Left cardiac atrium (tissue), 4 donors: ENCODE measurements at regions not wholly inside any gene's neighbourhood (a gene's known extent, or its start where the extent isn't known, plus 50 kb on each side); places are given as distances from the start of the nearest gene placed in this dataset.
"Not testable (repeated sequence)": the region's sequence is repeated elsewhere in the genome, so short reads cannot be mapped to it uniquely, and the experiment has no call there.

ENCODE experiments used
- ATAC-seq, 2 donors: fragments of 200-7000 bp; cut with Tn5 transposase; one replicate each; pipeline ENCODE4 v1.9.1; 2020; ENCODE audit warnings: mild to moderate bottlenecking in 2 of 2, moderate library complexity in 2 of 2
- DNase-seq: peaks from one replicate; pipeline ENCODE4 v3.0.0-alpha.2; 2020
- intact Hi-C, 2 donors: fragments of 100-400 bp; cut with DNase I; formaldehyde crosslinking; loops; one replicate each; pipeline versions ENCODE4 v1.14.1 to v1.15.1; 2022 to 2023
- donor health status: DM: no; HTN: yes; CAD: no.
- donor health status: DM: no; HTN: yes; CAD: no; lungs with severe emphysema.
- donor health status: DM: yes; HTN: yes; CAD: no.
- donor health status: Dilated cardiomyopathy.

DNA sequence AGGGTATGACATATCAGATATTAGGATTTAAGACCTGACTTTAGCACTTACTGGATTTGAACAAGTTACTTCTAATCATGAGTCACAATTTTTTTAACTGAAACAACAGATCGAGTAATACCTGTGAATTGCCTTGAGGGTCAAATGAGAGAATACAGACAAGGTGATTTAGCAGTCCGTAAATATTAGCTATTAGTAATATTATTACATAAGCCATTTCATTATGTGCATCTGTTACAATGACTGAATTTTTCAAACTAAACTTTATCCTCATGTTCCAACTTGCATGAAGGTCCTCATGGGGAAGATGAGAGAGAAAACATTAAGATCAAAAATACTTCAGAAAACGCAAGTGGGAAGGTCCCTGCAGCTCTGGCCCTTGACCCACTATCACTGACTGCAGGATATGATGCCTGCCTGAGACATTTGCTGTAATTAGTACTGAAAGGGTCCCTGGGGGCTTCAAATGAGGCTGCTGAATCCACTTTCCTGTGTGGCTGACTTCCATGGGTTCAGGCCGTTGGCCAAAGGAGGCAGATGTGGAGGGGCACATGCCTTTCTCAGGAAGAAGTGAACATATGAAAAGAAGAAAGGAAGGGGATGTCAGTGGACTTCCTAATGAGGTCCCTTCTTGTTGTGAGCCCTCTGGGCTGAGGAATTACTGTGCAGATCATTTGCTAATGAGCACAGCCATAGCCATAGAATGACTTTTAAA, 441.7 kb downstream of the CDH11 start:
- ATAC-seq, result no peak
- intact Hi-C loops, result no loop called here
- DNase-seq, result no peak

DNA sequence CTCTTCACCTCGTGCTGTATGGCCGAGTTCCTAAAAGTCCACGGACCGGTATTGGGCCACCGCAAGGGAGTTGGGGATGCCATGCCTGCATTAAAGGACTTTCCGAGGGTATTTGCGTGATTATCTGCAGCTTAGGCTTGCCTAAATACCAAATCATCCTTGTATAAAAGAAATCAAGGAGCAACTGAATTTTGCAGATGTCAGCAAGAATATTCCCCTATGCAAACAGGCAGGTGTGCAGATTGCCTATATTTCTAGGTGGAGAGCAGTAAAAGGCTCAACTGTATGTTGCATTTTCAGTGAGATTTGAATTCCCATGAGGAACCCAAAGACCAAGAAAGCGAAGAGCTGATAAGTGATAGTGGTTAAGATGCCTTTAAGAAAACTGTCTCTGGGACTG, 452.3 kb downstream of the CDH11 start:
- ATAC-seq (no peak), DNase-seq (no peak)
- intact Hi-C loops, result no loop called here

DNA sequence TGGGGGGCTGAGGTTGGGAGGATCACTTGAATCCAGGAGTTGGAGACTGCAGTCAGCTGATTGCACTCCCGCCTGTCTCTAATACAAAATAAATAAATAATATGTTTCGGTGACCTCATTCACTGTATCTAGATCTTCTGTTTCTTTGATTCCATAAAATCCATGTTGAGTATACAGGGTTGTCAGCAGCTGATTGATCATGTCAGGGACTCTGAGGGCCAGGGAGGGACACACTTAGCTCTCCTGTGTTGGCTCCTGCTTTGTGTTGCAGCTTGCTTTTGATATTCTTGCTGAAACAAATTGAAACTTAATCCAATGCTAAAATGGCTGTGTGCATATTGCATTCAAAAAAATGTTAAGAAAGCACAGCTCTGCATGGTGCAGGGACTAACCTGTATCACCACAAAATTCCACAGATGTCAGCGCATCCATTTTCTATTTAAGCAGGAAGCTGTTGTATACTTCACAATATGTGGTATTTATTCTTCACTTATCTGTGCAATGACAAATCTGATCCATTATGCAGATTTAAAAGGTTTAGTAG, 454.5 kb downstream of the CDH11 start:
- ATAC-seq (no peak), DNase-seq (no peak)
- intact Hi-C loops, result no loop called here

DNA sequence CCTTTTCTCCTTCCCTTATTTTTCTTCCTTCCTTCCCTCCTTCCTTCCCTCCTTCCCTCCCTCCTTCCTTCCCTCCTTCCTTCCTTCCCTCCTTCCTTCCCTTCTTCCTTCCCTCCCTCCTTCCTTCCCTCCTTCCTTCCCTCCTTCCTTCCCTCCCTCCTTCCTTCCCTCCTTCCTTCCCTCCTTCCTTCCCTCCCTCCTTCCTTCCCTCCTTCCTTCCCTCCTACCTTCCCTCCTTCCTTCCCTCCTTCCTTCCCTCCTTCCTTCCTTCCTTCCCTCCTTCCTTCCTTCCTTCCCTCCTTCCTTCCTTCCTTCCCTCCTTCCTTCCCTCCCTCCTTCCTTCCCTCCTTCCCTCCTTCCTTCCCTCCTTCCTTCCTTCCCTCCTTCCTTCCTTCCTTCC, 459.6 kb downstream of the CDH11 start:
- intact Hi-C loops, DNase-seq, ATAC-seq: not testable (repeated sequence)

DNA sequence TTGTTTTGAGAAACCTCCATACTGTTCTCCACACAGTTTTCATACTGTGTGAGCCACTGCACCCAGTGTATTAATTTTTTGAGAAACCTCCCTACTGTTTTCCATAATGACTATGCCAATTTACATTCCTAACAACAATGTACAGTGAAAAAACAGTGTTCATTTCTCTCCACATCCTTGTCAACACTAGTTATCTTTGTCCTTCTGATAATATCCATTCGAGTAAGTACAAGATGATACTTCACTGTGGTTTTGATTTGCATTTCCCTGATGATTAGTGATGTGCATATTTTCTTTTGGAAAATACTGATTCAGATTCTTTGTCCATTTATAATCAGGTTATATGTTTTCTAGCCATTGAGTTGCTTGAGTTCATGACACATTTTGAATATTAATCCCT, 462.0 kb downstream of the CDH11 start:
- DNase-seq, result no peak
- no peak for ATAC-seq
- intact Hi-C loops, result no loop called here

DNA sequence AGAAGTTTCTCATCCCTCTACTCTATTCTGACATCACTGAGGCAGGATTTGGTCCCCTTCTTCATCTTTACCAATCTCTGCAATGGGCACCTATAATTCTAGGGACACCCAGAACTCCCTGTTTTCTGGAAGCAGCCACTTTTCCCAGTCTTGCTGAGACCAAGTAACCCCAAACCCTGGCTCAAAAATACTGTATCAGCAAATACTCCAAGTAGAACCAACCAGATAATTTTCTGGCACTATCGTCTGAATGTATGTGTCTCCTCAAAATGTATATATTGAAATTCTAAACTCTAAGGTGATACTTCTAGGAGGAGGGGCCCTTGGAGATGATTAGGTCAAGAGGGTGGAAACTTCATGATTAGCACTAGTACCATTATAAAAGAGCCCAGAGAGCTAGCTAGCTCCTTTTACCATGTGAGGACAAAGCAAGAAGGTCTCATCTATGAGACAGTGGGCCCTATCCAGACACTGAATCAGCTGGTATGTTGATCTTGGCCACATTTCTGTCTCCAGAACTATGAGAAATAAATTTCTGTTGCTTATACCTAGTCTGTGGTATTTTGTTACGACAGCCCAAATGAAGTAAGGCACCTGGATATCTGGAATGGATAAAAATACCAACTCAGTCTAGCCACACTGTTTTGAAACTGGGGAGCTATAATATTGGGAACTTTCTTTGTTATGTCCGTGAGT, 464.4 kb downstream of the CDH11 start:
- intact Hi-C loops, result no loop called here
- DNase-seq (no peak), ATAC-seq (peak in 1 of 2 donors; percentile 66)

DNA sequence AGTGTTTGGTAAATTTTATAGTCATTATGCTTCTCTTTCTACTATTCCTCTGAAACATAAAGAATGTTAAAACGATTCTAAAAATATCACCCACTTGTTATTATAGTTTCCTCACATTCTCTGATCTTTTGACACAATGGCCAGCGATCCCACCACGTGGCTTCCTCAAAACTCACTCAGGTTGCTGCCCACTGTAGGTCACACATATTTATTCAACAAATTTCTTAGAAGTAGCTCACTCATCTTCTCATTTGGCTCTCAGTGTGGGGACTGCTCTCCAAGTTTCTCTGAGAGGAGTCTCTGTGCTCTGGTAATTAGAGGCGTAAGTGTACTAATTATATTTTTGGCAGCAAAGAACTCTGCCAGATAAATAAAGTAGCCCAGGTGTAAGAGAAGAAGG, 465.4 kb downstream of the CDH11 start:
- DNase-seq, result no peak
- ATAC-seq, result no peak

DNA sequence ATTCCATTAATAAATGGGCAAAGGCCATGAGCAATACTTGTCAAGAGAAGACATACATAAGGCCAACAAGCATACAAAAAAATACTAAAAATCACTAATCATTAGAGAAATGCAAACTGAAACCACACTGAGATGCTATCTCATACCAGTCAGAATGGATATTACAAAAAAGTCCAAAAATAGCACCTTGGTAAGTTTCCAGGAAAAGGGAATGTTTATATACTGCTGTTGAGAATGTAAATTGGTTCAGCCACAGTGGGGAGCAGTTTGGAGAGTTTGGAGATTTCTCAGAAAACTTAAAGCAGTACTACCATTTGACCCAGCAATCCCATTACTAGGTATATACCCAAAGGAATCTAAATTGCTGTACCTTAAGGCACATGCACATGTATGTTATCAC, 467.7 kb downstream of the CDH11 start:
- intact Hi-C loops, result no loop called here
- ATAC-seq, result no peak
- no peak for DNase-seq

More for the DNA sequence above, 465.4 kb downstream of the CDH11 start:
- intact Hi-C loops, result no loop called here

DNA sequence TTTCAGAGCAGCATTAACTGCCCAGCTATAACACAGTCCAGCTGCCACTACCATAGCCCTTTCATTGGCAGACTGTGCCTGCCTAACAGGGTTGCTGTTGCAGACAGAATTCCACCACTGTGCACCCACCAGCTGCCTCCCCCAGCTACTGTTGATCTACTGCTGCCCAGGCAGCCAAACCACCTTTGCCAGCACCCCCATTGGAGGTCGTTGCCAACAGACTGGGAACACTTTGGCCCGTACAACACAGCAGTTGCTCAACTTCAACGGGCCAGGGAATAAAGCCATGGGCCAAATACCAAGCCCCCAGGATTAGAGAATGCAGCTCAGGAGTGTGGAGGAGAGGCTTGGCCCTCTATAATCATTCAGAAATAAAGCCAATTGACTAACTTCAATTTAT, 473.6 kb downstream of the CDH11 start:
- intact Hi-C loops, result loop anchor here in 1 of 2 donors (10.0 kb wide), 1 partner anchor 63 kb away; no protein-coding TSS in a partner anchor
- ATAC-seq (no peak), DNase-seq (no peak)

DNA sequence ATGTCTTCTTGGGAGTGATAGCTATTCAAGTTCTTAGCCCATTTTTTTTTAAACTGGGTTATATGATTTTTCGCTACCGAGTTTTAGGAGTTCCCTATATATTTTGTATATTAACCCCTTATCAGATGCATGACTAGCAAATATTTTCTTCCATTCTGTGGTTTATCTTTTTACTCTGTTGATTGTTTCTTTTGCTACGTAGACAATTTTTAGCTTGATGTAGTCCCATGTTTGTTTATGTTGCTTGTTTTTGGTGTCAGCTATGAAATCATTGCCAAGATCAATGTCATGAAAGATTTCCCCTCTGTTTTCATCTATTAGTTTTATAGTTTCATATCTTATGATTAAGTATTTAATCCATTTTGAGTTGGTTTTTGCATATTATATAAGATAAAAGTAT, 480.5 kb downstream of the CDH11 start:
- ATAC-seq (no peak), DNase-seq (no peak)
- intact Hi-C loops, result loop anchor here in 1 of 2 donors (10.0 kb wide), 1 partner anchor 57 kb away; no protein-coding TSS in a partner anchor

DNA sequence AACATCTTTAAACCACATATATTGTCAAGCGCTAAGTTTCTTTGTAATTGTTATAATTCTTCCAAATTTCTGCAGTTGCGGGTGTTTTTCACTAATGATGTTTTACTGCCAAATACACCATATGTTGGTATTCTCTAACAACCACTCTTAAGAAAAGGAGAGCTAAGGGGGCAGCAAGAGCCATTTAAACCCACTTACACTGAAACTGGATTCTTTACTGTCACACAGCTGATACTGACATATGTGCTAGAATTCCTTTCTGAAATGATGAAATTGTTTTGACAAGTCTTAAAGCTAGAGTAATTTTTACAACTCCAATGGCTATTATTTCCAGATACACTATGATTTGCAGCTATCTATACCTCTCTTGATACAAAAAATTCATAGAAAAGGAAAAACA, 483.1 kb downstream of the CDH11 start:
- no peak for ATAC-seq
- intact Hi-C loops, result no loop called here
- DNase-seq, result no peak

DNA sequence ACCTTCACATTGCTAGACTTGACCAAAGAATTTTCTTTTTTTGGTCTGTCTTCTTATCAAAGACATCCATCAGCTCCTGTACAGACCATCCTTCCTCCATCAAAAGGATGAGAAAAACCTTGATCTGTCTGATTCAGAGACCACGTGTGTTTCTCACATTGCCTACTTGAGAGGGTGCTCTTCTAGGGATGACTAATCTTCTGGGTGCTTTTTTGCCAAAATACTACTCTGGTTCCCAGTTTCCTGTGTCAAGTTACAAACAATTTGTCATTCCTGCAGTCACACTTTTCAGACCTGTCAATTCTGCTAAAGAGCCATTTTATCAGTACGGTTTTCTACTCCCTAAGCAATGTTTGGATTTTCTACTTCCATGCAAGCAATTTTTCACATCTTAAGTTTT, 492.2 kb downstream of the CDH11 start:
- ATAC-seq (no peak), DNase-seq (no peak)
- intact Hi-C loops, result no loop called here

DNA sequence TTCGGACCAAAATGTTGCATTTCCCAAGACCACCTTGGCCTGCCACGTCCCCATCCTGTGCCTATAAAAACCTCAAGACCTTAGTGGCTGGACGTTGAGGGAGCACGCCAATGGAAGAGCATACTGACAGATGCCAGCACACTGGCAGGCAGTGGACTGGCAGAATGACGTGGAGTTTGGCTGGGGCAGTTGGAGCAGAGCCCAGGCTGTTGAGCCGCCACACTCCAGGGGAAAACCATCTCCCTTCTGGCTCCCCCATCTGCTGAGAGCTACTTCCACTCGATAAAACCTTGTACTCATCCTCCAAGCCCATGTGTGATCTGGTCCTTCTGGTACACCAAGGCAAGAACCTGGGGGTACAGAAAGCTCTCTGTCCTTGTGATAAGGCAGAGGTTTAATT, 494.1 kb downstream of the CDH11 start:
- intact Hi-C loops, result no loop called here
- DNase-seq (peak; percentile 53), ATAC-seq (peak; percentile 93)

DNA sequence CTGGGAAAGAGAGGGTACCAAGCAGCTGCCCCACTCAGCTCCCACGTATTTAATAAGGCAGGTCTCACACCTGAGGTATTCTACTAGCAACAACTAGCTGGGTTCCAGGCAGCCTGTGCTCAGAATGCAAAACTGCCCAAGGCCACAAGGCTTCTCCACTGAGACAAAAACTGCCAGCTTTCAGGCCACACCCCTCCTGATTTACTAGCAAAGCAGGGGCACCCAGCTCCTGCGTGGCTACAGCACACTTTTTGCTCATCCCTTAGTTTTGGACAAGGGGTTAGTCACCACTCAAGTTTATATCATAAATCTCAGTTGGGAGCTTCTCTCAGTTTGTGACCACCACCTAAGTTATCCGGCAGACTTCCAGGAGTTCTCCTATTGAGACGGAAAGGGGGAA, 494.6 kb downstream of the CDH11 start:
- no peak for DNase-seq
- intact Hi-C loops, result no loop called here
- no peak for ATAC-seq

DNA sequence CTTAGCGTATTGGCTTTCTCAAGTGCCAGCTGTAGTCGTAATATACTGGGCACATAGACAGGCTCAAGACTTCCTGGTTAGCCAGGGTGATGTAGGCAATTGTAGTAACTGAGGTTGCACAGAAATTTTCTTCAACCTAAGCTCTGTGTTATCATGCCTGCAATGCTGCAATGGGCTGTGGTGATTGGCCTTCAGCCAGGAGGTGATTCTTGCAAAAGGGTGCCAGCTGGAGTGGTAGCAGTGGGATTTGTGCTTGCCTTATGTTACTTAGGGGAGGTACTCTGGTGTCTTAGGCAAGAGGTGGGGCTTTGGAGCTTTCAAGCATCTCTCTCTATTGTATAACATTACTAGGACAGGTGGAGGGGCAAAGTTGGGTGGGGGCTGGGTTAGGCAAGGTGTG, 495.1 kb downstream of the CDH11 start:
- DNase-seq (no peak), ATAC-seq (peak in 1 of 2 donors; percentile 47)
- intact Hi-C loops, result no loop called here

DNA sequence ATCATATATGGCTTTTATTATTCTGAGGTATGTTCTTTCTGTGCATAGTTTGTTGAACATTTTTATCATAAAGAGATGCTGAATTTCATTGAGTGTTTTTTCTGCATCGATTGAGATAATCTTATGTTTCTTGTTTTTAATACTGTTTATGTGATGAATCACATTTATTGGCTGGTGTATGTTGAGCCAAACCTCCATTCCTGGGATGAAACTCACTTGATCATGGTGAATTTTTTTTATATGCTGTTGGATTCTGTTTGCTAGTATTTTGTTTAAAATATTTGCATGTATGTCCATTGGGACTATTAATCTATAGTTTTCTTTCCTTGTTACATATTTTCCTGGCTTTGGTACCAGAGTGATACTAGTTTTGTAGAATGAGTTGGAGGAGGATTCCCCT, 500.2 kb downstream of the CDH11 start:
- DNase-seq (no peak), ATAC-seq (no peak)
- intact Hi-C loops, result no loop called here

DNA sequence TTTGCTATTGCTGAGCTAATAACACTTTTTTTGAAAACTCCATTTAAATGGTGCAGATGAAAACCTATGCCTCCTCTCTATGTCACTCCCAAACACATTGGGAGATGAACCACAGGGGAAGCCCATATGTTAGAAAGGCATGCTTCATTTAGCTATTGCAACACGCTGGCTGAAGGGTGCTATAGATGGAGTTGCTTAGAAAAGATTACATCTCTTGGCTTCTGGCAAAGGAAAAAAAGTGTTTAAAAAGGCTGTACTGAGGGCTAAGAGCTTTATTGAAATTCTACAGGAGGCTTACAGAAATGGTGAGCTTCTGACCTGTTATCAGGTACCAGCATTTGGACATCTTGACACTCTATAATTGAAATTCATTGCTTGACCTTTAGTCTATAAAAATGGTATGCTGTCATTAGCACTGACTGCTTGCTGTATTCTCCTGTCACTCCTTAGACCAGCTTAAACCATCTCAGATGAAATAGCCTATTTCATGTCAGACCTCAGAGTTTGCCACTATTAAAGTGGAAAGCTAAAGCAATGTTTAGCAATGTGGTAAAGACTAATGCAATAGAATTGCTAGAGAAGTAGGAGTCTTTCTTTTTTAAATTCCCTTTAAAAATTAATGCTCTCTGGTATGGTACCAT, 503.9 kb downstream of the CDH11 start:
- ATAC-seq (no peak), DNase-seq (no peak)
- intact Hi-C loops, result no loop called here

DNA sequence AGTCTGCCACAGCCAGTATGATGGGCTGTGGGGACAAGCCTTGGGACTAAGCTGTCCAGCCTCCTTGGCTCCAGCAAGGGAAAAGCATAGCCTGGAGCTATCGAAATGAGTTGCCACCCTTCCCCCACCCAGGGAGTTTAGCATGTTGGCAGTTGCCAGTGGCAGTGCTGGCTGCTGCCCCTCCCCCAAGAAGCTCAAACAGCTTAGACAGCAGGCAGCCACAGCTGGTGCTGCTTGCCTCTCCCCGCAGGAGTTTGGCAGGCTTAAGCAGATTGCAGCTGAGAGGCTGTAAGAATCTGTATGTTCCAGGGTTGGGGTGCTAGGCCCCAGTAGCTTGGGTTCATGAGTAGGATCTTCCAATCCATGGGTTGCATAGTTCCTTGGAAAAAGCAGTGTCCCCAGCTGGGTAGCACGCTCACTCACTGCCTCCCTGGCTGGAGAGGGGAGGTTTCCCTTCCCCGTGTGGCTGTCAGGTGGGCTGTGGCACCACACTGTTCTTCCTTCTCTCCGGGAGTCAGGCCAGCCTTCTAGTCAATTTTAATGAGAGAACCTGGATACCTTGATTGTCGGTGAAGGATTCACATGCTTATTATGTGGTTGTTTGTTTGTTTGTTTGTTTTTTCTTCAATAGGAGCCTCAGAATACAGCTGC, 506.1 kb downstream of the CDH11 start:
- intact Hi-C loops, result no loop called here
- ATAC-seq, result peak; percentile 35 to 53
- no peak for DNase-seq

DNA sequence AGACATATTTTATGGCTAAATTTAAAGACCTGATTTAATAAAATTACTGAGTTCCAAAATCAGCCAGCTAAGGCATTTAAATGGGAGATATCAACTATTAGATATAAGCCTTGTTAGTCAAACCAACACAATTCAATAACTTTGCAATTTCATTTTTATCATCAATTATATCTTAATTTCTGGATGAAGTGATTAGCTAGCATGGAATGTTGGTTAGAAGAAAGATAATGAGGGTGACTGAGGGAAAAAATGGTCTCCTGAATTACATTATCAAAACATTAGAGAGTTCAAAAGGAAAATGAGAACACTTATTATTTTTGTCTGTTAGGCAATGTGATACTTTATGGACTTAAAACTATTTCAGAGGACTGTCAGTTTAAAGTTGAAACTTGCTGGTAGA, 525.7 kb downstream of the CDH11 start:
- ATAC-seq (no peak), DNase-seq (no peak)
- intact Hi-C loops, result no loop called here

DNA sequence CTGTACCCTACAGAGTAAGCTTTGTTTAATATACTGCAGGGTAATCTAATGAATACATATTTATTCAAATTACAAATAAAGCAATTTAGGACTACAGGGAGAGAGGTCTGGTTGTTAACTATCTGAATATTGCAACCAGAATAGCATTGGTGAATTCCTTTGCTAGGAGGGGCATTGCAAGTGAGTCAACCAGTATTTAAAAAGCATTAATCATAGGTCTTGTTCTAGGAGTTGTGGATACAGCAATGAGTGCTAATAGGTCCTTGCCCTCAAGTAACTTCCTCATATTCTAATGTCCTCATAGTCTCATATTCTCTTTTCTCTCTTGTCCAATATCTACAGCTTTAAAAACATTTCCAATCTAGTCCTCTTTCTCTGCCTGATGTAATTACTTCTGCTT, 531.4 kb downstream of the CDH11 start:
- no peak for DNase-seq
- intact Hi-C loops, result no loop called here
- ATAC-seq, result peak in 1 of 2 donors; percentile 51
